ENCODE measurements at regions not wholly inside any gene's neighbourhood (a gene's known extent, or its start where the extent isn't known, plus 50 kb on each side); places are given as distances from the start of the nearest gene placed in this dataset.

GRCh38 chr1:217090060-217090911 lies 367.1 kb upstream of the ESRRG start:
- DNase-seq (ENCODE audit: low read depth) = no peak
- TF ChIP-seq CTCF (IDR thresholded peaks at IDR 0.05; ENCODE audit: insufficient read depth, low read length) = no peak
- peak overlapping the region; percentile 62 for H3K4me3 ChIP-seq (ENCODE audit: low read depth, low read length)

- TF ChIP-seq CTCF (IDR thresholded peaks at IDR 0.05; ENCODE audit: insufficient read depth, low read length) = no peak
- peak overlapping the region; percentile 62 for H3K4me3 ChIP-seq (ENCODE audit: low read depth, low read length)
- peak; percentile 49 for DNase-seq (ENCODE audit: low read depth)
Measured at GRCh38 chr1:217089361-217090014, 366.3 kb upstream of the ESRRG start.

- no peak for DNase-seq (ENCODE audit: low read depth)
- TF ChIP-seq CTCF (IDR thresholded peaks at IDR 0.05; ENCODE audit: insufficient read depth, low read length) = no peak
- peak overlapping the region; percentile 5 for H3K4me3 ChIP-seq (ENCODE audit: low read depth, low read length)
Measured at GRCh38 chr1:217088521-217089284, 365.5 kb upstream of the ESRRG start.

GRCh38 chr1:217088011-217088410 lies 364.8 kb upstream of the ESRRG start:
- no peak overlapping the region for H3K4me3 ChIP-seq (ENCODE audit: low read depth, low read length)
- TF ChIP-seq CTCF (IDR thresholded peaks at IDR 0.05; ENCODE audit: insufficient read depth, low read length) = no peak
- DNase-seq (ENCODE audit: low read depth) = no peak

- no peak overlapping the region for H3K4me3 ChIP-seq (ENCODE audit: low read depth, low read length)
- TF ChIP-seq CTCF (IDR thresholded peaks at IDR 0.05; ENCODE audit: insufficient read depth, low read length) = no peak
- DNase-seq (ENCODE audit: low read depth) = no peak
Measured at GRCh38 chr1:217079584-217079983, 356.4 kb upstream of the ESRRG start.

GRCh38 chr1:217078959-217079358 lies 355.7 kb upstream of the ESRRG start:
- no peak for DNase-seq (ENCODE audit: low read depth)
- H3K4me3 ChIP-seq (ENCODE audit: low read depth, low read length) = no peak overlapping the region
- no peak for TF ChIP-seq CTCF (IDR thresholded peaks at IDR 0.05; ENCODE audit: insufficient read depth, low read length)
